ENCODE measurements at regions not wholly inside any gene's neighbourhood (a gene's known extent, or its start where the extent isn't known, plus 50 kb on each side); places are given as distances from the start of the nearest gene placed in this dataset.

- TF ChIP-seq IRF2 (CRISPR knock-in tag; IDR thresholded peaks at IDR 0.05; ENCODE audit: borderline replicate concordance, low read depth) (no peak), CTCF (IDR thresholded peaks at IDR 0.05) (no peak), CREB1 (CRISPR knock-in tag; IDR thresholded peaks at IDR 0.05) (no peak), ZNF396 (CRISPR knock-in tag; IDR thresholded peaks at IDR 0.05; ENCODE audit: borderline replicate concordance) (no peak)
Observed at GRCh38 chr13:90447734-90448101, 899.8 kb upstream of the MIR17HG start.
